Putamen (tissue), 1 donor: ENCODE measurements at regions not wholly inside any gene's neighbourhood (a gene's known extent, or its start where the extent isn't known, plus 50 kb on each side); places are given as distances from the start of the nearest gene placed in this dataset.

Experiments used
- DNase-seq: peaks from one replicate; pipeline ENCODE4 v3.0.0-alpha.2; 2016; ENCODE audit warnings: low spot score

GRCh38 chr4:35548921-35549320 is 695.4 kb downstream of the ARAP2 start:
- no peak for DNase-seq

GRCh38 chr4:35556387-35556786 is 687.9 kb downstream of the ARAP2 start:
- no peak for DNase-seq

- no peak for DNase-seq
Measured at GRCh38 chr4:35559559-35560365, 684.6 kb downstream of the ARAP2 start.

GRCh38 chr4:35562861-35563260 is 681.5 kb downstream of the ARAP2 start:
- DNase-seq = no peak

- no peak for DNase-seq
Measured at GRCh38 chr4:35565640-35566039, 678.7 kb downstream of the ARAP2 start.

- no peak for DNase-seq
Measured at GRCh38 chr4:35591035-35591434, 653.3 kb downstream of the ARAP2 start.

- DNase-seq = no peak
Measured at GRCh38 chr4:35604252-35604651, 640.1 kb downstream of the ARAP2 start.

GRCh38 chr4:35604724-35605123 is 639.6 kb downstream of the ARAP2 start:
- DNase-seq = no peak

- DNase-seq = no peak
Measured at GRCh38 chr4:35608205-35608604, 636.1 kb downstream of the ARAP2 start.

GRCh38 chr4:35614120-35614519 is 630.2 kb downstream of the ARAP2 start:
- DNase-seq = no peak

GRCh38 chr4:35639929-35640328 is 604.4 kb downstream of the ARAP2 start:
- DNase-seq = no peak

- DNase-seq = no peak
Measured at GRCh38 chr4:35643661-35644060, 600.7 kb downstream of the ARAP2 start.

GRCh38 chr4:35644591-35644990 is 599.7 kb downstream of the ARAP2 start:
- no peak for DNase-seq

GRCh38 chr4:35649011-35649410 is 595.3 kb downstream of the ARAP2 start:
- DNase-seq = no peak

- no peak for DNase-seq
Measured at GRCh38 chr4:35649778-35650177, 594.5 kb downstream of the ARAP2 start.

GRCh38 chr4:35652197-35652596 is 592.1 kb downstream of the ARAP2 start:
- no peak for DNase-seq

GRCh38 chr4:35653451-35653850 is 590.9 kb downstream of the ARAP2 start:
- DNase-seq = no peak

- DNase-seq = no peak
Measured at GRCh38 chr4:35673137-35673536, 571.2 kb downstream of the ARAP2 start.

GRCh38 chr4:35684755-35685154 is 559.6 kb downstream of the ARAP2 start:
- no peak for DNase-seq

GRCh38 chr4:35689870-35690269 is 554.4 kb downstream of the ARAP2 start:
- DNase-seq = no peak

GRCh38 chr4:35690271-35690670 is 554.0 kb downstream of the ARAP2 start:
- no peak for DNase-seq

GRCh38 chr4:35695003-35695402 is 549.3 kb downstream of the ARAP2 start:
- no peak for DNase-seq

GRCh38 chr4:35695421-35695820 is 548.9 kb downstream of the ARAP2 start:
- DNase-seq = no peak

- no peak for DNase-seq
Measured at GRCh38 chr4:35697210-35697736, 547.0 kb downstream of the ARAP2 start.
